CD4-positive, alpha-beta T cell treated with Interleukin-4 for 1 hour (primary cell): ENCODE measurements at regions not wholly inside any gene's neighbourhood (a gene's known extent, or its start where the extent isn't known, plus 50 kb on each side); places are given as distances from the start of the nearest gene placed in this dataset.
"Not testable (repeated sequence)": the region's sequence is repeated elsewhere in the genome, so short reads cannot be mapped to it uniquely, and the experiment has no call there.

Source experiments
- DNase-seq, 2 donors: peaks; one replicate each; pipeline ENCODE4 v3.0.0-alpha.2; 2020 to 2022

GRCh38 chr7:15143936-15144335 lies 241.4 kb upstream of the DGKB start:
- DNase-seq: no peak

GRCh38 chr7:15143121-15143520 lies 240.6 kb upstream of the DGKB start:
- DNase-seq: no peak

DNA sequence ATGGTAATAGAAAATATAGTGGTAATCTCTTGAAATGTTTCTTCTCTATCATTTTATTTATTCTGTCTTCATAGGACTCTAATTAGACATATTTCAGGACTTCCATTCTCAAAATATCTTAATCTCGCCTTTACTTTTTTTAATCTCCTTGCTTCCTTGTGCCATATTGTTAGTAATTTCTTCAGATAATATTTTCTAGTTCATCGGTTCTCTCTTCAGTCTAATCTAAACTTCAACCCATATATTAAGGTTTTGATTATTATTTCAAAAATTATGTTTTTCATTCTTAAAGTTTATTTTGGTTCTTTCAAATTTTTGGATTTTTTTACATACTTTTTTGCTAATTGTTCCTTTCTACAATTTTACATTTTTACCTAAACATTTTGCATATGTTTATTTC lies 237.9 kb upstream of the DGKB start:
- no peak for DNase-seq

DNA sequence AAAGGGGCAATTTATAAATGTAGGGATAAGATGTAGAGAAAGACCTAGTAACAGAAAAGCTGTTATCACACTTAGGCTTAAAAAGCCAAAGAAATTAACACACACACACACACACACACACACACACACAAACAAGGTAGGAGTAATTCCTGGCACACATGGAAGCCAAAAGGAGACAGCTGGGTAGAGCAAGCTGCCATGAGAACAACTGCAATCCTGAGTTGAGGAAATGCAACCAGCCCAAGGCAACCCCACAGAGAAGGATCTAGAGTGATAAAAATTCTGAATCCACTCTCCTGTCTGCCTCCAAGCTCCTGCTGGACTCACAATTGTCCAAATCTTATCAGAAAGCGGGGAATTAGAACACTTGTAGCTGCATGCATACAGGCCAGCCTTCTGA lies 229.1 kb upstream of the DGKB start:
- no peak for DNase-seq

DNA sequence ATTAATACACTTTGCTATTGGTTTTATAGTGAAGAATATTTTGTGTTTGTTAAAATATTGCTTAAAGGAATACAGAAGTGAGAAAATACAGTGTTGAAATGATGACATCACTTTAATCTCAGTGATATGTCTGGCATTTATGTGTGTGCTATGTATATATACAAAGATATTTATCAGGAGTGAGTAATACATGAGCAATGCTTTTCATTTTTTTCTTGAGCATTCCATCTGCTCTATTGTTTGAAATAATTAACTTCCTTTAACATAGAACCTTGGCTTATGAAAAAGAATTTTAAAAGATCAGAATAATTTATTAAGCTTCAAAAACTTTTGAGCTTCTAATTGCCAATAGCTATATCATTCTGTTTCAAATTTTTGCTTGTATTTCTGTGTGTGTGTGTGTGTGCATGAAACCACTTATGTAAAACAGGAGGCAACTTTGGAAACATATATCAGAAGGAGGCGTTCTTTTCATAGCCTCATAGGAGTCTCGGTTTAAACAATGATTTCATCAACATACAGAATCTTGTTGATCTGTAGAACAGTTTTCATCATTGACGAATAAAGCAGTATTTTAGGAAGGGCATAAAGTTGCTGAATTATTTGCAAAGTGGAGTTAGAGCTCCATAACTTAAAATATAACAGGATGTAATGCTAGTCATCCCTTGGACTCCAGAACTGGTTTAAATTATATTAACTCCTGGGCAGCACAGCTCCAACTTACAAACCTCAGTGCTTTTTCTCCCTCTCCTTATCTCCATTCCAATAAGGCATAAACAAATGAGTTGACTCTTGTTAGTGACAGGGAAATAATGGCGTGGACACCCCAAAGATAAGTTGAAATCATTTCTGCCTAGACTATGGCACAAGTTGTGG lies 228.4 kb upstream of the DGKB start:
- DNase-seq: no peak

DNA sequence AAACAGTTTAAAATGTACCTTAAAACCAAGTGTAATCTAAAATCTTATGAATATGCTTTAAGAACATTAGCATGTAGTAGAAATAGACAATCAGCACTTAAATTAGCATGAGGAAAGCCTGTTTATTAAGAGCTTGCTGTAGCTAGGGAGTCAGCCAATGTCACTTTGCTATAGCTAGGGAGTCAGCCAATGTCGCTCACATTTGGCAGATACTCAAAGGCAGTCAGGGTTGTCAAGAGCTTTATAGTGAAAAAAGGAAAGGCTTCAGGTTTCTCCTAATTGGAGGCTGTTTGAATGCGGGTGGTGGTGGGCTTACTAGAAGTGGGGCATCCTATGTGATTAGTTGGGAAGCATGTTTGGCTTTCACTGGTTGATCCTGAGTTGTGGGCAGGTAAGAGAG lies 226.2 kb upstream of the DGKB start:
- DNase-seq: no peak

- DNase-seq: not testable (repeated sequence)
Measured at GRCh38 chr7:15126653-15127052, 224.1 kb upstream of the DGKB start.

- DNase-seq: no peak
Measured at GRCh38 chr7:15123901-15124300, 221.3 kb upstream of the DGKB start.

DNA sequence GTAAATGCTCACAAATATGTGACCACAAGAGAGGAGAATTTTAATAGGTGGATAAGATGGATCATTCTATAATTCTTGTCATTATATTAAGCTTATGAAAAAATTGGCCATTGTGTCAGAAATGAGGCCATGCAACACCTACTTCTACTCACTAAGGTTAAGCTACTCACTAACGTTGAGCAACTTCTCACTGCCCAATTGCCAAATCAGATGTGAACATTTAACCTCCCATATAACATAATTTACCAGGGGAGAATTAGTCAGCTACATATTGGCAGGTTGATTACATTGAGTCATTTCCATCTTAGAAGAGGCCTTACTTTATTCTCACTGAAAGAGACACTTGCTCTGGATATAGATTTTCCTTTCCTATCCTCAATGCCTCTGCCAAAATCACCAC lies 211.2 kb upstream of the DGKB start:
- DNase-seq: no peak

DNA sequence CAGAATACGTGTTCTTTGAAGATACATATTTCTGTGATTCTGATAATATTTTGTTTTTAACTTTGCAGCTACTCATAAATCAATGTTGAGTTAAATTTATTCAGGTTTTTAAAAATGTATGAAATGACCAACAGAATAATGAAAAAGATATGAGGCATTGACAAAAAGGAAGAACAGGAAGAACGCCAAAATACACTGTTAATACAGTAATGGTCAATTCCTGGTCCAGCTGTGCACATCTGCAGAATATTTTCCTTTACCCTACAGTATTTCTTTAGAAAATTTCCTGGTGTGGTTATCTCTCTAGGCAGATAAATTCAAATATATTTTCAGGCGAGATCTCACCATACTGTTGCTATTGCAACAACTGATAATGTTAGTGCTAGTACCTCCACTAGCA lies 203.2 kb upstream of the DGKB start:
- DNase-seq: no peak

- no peak for DNase-seq
Measured at GRCh38 chr7:15104411-15105092, 202.0 kb upstream of the DGKB start.

DNA sequence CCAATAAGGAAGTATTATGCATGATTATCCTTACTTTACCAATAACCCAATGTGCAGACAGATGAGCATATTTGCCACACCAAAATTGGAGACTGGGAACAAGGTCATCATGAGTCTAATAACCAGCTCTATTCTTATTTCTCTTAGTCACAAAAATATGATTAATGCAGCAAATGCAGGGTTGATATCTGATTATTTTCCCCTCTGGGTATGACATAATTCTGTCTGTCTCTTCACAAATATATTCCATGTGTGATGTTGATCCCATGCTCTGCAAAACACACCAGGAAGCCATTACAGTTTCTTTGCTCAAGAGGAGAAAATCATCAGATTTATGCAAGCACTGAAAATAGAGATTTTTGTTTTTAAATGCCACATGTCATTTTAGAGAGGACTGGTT lies 196.5 kb upstream of the DGKB start:
- DNase-seq: no peak

DNA sequence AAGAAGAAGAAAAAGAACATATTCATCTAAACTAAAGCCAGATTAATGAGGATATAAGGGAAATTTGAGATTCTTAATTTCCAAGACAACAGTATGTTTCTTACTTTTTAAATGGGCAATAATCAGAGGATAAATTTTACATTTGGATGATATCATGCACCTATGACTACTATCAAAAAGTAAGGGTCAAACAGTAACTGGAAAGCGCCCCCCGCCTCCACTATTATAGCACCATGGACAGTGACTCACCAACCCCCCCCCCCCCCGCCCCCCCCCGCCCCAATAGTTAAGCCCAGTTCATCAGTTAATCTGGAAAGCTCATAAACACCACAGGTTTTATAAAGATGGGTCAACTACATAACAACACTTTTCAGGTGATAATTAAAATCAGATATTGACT lies 194.3 kb upstream of the DGKB start:
- DNase-seq: no peak

GRCh38 chr7:15094989-15095388 lies 192.4 kb upstream of the DGKB start:
- no peak for DNase-seq

DNA sequence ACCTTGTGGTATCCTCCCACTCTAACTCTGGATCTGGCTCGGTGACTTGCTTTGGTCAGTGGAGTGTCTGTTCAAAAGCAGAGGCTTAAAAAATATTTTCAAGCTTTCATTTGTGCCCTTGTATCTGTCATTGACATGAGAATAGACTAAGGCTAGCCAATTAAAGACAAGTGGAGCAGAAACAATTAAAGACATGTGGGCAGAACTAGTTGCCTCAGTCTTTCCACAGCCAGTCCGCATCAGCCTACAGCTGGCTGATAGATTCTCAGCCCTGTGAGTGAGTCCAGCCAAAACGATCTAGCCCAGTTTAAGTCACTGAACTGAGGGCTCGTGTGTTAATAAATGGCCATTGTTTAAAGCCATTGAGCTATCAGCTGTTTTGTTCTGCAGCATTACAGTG lies 185.2 kb upstream of the DGKB start:
- no peak for DNase-seq

- DNase-seq: no peak
Measured at GRCh38 chr7:15086862-15087261, 184.3 kb upstream of the DGKB start.

- DNase-seq: no peak
Measured at GRCh38 chr7:15086131-15086611, 183.6 kb upstream of the DGKB start.

GRCh38 chr7:15085366-15085765 lies 182.8 kb upstream of the DGKB start:
- no peak for DNase-seq

DNA sequence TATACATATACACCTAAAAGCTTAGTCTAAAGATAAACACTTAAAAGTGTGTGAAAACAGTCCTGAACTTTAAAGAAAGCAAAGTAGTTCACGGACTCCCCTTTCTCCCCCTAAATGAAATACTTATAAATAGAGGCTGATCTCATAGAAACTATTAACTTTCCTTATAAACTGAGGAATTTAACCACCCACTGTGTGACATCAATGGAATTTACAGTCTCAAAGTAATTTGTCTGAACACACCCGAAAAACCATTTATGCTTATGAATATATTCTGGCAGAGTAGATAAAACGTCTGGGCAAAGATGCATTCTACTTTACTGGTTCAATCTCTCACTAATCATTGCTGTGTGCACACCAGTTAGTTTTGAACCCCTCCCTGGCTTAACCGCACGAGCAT lies 181.8 kb upstream of the DGKB start:
- no peak for DNase-seq

DNA sequence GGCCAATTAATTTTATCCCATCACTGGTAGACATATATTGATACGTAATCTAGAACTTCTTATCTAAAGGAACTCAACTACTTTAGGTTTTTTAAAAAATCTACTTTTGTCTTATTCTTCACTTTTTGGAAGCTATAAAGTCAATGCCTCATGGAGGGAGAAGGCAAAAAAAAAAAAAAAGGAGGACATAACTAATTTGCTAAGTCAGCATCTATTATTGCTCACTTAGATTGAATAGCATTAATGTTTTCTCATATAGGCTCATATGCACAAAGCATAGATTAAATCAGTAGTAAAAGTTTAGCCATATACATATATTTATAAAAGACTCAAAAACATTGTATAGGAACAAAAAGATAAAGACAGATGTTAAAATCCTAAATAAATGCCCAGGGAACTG lies 179.3 kb upstream of the DGKB start:
- DNase-seq: no peak

- DNase-seq: no peak
Measured at GRCh38 chr7:15073301-15073700, 170.8 kb upstream of the DGKB start.

GRCh38 chr7:15068324-15068723 lies 165.8 kb upstream of the DGKB start:
- DNase-seq: no peak

DNA sequence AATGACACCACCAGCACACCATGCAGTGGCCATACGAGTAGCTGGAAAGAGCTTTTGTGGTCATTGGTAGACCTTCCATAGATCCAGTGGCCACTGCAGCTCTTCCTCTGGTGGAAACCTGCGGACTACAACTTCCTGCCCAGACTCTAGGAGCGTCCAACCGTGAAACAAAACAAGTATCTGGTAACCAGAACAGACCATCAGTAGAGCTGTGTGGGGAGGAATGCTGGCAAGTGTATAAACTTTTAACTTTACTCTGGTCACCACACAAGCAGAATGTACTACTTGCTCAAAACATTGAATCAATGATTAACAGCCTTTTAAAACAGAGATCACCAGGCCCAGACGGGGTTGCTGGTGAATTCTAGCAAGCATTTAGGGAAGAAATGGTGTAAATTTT lies 154.7 kb upstream of the DGKB start:
- DNase-seq: no peak

DNA sequence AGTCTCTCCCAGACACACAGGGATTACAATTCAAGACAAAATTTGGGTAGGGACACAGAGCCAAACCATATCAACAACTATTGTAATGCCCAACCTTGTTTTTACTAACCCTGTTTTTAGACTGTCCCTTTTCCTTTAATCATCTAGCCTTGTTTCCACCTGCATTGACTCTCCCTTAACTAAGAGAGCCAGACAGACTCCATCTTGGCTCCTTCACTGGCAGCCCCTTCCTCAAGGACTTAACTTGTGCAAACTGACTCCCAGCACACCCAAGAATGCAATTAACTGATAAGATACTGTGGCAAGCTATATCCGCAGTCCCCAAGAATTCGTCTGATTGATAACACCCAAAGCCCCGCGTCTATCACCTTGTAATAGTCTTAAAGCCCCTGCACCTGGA lies 151.8 kb upstream of the DGKB start:
- not testable (repeated sequence) for DNase-seq
